Superior temporal gyrus (tissue), 1 donor: ENCODE measurements at regions not wholly inside any gene's neighbourhood (a gene's known extent, or its start where the extent isn't known, plus 50 kb on each side); places are given as distances from the start of the nearest gene placed in this dataset.
"Not testable (repeated sequence)": the region's sequence is repeated elsewhere in the genome, so short reads cannot be mapped to it uniquely, and the experiment has no call there.

Source experiments
- DNase-seq: peaks from one replicate; pipeline ENCODE4 v3.0.0-alpha.2; 2016; ENCODE audit errors: extremely low spot score

GRCh38 chr4:118587116-118587831 is 97.9 kb upstream of the METTL14 start:
- no peak for DNase-seq

DNA sequence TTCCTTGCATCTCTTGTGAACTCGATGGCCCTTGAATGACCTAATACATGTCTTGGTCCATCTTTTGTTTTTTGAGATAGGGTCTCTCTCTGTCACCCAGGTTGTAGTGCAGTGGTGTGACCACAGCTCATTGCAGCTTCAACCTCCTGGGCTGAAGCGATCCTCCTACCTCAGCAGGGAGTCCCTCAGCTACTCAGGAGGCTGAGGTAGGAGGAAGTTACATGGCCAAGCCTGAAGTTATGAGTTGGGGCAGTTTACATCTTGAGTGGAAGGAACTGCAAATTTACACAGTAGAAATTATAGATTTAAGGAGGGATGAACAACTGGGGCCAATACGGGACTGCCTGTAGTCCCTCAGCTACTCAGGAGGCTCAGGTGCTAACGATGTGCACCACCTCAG is 97.2 kb upstream of the METTL14 start:
- DNase-seq = no peak

GRCh38 chr4:118589471-118590055 is 95.6 kb upstream of the METTL14 start:
- DNase-seq = no peak

- DNase-seq = peak; percentile 89
Measured at GRCh38 chr4:118591339-118592046, 93.7 kb upstream of the METTL14 start.

- not testable (repeated sequence) for DNase-seq
Measured at GRCh38 chr4:118592289-118592688, 92.9 kb upstream of the METTL14 start.

GRCh38 chr4:118595883-118596282 is 89.3 kb upstream of the METTL14 start:
- DNase-seq = not testable (repeated sequence)

DNA sequence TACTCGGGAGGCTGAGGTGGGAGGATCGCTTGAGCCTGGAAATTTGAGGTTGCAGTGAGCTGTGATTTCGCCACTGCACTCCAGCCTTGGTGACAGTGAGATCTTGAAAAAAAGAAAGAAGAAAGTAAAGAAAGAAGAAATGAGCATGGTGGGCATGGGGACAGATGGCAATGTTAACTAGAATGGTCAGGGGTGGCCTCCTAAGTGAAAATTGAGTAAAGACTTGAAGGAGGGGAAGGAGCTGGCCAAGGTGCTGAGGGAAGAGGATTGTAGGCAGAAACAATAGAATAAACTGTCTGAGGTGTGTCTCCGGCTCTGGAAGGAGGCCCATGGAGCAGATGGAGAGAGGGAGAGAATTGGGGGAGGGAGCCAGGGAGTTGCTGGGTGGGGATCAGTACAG is 60.1 kb upstream of the METTL14 start:
- not testable (repeated sequence) for DNase-seq

- DNase-seq = not testable (repeated sequence)
Measured at GRCh38 chr4:118629697-118630096, 55.5 kb upstream of the METTL14 start.

GRCh38 chr4:118630897-118631296 is 54.3 kb upstream of the METTL14 start:
- DNase-seq = not testable (repeated sequence)

- not testable (repeated sequence) for DNase-seq
Measured at GRCh38 chr4:118631321-118632050, 53.7 kb upstream of the METTL14 start.

- not testable (repeated sequence) for DNase-seq
Measured at GRCh38 chr4:118633476-118633875, 51.7 kb upstream of the METTL14 start.

DNA sequence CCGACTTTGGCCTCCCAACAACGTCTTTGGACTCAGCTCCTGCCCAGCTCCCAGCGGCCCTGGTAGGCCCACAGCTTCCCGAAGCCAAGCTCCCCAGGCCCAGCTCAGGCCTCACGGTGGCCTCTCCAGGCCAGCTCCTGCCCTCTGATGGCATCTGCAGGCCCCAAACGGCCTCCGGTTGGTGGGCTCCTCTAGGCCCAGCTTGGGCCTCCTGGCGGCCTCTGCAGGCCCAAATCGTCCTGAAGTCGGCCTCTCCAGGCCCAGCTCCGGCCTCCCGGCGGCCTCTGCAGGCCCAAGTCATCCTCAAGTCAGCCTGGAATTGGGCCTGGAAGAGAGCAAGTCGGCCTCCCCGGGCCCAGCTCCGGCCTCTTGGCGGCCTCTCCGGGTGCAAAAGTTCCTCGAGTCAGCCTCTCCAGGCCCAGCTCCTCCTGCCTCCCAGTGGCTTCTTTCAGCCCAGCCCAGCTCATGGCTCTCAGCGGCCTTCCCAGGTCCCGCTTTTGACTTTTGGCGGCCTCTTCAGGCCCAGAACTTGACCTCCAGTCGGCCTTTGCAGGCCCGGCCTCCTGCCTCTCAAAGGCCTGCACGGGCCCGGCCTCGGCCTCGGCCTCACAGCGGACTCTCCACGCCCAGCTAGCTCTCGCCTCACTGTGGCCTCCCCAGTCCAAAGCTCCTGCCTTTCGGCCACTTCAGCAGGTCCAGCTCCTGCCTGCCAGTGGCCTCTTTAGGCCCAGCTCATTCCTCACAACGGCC is 50.9 kb upstream of the METTL14 start:
- not testable (repeated sequence) for DNase-seq
